HG03354 (cell line): ENCODE measurements at regions not wholly inside any gene's neighbourhood (a gene's known extent, or its start where the extent isn't known, plus 50 kb on each side); places are given as distances from the start of the nearest gene placed in this dataset.

Experiments
- ATAC-seq: cut with Tn5 transposase; IDR thresholded peaks from one replicate; pipeline ENCODE4 v1.9.1; 2021; ENCODE audit warnings: mild to moderate bottlenecking; ENCODE audit not compliant: unreplicated experiment, poor library complexity, severe bottlenecking

DNA sequence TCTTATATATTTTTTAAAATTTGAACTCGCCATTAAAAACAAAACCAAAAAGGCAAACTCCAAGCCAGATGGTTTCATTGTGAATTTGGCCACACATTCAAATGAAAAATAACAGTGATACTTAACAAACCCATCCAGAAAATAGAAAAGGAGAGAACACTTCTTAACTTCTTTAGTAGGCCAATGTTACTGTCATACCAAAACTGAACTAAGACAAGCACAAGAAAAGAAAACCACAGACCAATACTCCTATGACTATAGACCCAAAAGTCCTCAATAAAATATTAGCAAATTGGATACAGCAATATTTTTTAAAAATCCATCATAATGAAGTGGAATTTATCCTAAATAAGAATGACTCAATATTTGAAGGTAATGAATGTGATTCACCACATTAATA, 73.5 kb upstream of the ALDH1A3 start:
- peak; percentile 60 for ATAC-seq

DNA sequence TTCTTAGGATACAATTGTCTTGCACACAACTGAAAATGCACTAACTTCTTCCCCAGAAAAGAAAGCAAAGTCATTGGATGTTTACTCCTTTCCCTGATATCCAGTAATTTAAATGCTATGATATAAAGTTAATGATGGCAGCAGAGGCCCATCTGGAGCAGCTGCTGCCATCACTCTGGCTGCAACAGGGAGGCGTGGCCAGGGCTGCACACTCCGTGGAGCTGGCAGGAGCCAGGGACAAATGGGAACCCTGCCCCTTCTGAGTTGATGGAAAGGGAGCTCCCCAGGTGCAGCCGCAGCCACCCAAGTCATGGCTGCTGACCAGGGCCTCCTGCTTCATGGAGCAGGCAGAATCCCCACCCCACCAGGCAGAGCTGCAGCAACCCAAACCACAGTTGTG, 72.6 kb upstream of the ALDH1A3 start:
- ATAC-seq, result no peak

DNA sequence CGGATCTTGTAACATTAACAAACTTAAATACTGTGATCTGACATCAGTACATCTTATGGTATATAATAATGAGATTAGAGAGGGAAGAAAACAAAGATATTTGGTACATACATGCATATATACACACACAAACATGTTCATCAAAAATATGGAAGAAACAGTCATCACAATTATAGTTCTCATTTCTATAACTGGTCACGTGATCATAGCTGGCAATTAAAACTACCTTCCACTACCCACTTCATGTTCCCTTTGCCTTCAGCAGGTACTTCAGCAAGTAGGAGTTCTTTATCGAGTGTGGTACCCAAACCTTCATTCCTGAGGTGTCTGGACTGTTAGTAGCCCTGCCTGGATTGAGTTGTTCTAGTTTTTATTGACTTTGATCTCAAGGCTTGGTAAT, 70.9 kb upstream of the ALDH1A3 start:
- no peak for ATAC-seq

DNA sequence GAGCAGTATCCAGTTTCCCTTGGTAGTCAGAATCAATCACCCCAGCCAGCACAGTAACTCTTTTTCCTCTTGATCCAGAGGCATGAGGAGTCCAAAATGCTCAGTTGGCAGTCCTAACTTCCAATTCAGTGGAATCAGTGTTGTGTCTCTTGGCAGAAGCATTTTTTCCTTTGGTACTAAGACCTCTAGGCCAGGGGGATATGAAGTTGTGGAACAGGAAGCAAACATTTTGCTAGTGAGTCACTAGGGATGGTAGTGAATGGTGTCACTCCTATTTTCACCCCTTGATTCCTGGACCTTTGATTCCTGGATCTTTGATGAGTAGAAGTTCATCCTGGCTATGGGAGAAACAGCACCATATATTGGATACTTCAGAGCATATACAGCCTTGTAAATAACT, 70.5 kb upstream of the ALDH1A3 start:
- ATAC-seq, result no peak

DNA sequence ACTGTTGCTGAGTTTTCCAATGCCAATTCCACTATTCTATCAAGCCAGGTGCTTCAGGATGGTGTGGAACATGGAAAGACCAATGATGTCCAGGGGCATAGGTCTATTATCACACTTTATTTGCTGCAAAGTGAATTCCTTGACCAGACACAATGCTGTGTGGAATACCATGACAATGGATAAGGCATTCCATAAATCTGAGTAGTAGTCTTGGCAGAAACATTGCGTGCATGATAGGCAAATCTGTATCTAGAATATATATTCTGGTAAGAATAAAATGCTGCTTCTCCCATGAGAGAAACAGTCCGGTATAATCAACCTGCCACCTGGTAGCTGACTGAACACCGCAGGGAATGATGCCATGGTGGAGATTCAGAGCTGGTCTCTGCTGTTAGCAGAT, 70.0 kb upstream of the ALDH1A3 start:
- ATAC-seq, result no peak

DNA sequence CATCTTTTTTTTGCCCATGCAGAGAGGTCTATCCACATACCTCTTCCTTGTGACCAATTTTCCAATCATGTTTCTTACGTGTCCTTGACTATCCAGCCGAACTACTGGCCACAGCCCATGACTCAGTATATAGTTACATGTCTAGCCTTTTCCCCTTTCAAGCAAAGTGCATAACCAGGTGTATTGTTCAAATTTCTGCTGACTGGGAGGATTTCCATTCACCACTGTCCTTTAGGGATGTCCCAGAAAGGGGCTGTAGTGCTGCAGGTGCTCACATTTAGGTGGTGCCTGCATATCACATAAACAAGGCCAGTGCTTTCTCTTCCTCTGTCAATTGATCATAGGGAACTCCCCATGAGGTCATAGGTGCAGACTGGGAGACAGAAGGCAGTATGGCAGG, 69.4 kb upstream of the ALDH1A3 start:
- no peak for ATAC-seq

DNA sequence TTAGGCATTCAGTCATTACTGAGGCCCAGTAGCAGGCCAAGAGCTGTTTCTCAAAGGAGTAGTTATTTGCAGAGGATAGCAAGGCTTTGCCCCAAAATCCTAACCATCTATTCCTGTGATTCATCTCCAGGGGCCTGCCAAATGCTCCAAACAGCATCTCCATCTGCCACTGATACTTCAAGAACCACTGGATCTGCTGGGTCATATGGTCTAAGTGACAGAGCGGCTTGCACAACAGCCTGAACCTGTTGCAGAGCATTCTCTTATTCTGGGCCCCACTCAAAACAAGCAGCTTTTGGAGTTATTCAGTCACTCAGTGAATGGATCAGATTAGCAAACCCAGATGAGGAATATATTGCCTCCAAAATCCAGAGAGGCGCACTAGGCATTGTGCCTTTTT, 68.8 kb upstream of the ALDH1A3 start:
- no peak for ATAC-seq

DNA sequence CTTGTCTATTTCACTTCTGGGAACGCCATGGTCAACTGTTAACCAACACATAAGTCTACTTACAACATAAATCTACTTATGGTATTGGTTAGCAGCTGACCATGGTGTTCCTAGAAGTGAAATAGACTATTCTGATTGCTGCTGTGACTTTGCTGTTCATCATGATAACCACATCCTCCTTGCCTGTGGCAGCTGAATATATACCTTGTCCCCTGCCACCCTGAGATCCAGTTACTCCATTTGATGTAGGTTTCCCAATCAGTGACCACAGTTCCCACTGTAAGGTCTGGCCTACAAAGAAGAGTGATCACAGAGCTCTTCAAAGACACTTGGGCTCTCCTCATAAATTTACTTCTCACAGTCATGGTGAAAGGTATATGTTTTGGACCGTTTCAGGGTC, 66.8 kb upstream of the ALDH1A3 start:
- ATAC-seq, result no peak

DNA sequence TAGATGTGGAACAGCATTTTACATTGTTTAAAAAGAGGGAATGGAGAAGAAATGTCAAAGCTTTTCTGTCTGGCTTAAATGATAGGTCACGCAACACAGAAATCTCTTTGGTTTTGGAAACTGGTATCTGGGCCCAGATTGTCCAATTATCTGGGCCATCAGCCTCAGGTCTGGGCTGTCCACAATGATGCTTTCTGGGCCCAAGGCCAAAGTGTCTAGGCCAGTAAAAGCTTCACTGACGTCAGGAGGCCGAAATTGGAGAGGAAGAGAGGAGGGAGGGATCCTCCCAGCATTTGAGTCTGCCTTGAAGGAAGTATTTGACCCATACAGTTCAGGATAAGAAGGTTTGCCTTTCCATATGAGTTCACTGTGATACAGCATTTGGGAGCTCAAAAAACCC, 60.7 kb upstream of the ALDH1A3 start:
- ATAC-seq, result no peak

DNA sequence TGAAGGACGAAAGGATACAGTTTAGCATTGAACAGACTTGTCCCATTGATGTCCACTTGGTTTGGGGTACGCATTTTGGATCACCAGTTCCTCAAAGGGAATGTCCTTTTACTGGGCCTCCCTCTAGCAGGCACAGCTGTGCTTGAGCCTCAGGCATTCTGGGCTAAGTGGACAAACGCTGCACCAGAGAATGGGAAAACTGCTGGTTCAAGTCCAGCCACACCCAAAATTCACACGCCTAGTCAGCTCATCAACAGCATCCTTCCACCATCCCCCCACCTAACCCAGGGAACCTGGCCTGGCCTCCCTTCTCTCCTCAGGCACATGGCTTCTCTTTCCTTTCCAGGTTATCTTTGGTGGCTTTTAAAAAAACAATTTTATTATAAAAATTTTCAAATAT, 59.1 kb upstream of the ALDH1A3 start:
- ATAC-seq, result no peak

DNA sequence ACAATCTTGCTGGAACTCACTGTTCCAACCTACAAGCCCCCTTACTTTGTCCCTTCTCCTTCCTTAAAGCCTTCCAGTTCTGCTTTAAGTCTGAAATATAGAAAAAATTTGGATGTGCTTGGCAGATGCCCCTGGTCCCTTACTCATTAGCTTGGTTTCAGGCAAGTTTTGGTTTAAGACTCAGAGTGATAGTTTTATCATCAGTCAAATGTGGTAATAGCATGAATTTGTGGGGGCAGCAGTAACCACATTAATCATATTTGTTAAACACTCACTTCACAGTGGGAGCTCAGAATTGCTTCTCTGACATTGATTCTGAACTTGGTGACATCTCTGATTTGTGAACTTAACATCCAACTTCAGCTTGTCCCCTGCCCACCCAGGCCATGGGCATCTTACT, 58.3 kb upstream of the ALDH1A3 start:
- peak; percentile 74 for ATAC-seq

DNA sequence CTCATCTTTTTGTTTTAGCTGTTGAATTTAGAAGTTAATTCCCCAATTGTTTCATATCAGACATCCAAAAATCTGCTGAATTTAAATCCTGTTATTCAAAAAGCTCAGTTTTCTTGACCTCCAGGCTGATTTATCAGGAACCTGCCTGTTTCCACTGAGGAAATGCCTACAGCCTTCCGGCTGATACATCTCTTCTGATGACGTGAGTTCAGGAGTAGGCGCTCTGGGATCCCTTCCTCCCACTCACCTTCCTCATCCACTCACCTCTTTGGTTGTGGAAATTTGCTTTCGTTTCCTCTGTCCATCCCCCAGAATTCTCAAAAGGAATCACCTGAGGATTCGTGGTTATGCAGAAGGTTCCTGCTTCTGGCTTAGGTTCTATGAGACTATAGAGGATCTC, 55.4 kb upstream of the ALDH1A3 start:
- ATAC-seq, result no peak

DNA sequence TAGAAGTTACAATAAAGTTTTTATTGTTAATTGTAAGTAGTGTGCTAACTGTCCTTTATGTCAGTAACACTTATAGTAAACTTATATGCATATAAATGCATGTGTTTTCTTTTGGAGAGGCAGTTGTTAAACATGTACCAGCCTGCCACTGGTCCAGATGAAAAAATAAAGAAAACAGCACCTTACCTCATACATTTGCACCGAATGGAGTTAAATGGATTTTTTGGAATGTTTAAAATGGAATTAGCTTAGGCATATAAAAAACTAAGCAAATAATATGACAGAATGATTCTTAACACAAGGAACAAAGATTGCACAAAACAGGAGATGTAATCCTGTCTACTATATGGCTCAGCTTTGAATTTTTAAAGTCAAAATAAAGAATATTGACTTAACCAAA, 50.2 kb upstream of the ALDH1A3 start:
- no peak for ATAC-seq
